Breast epithelium (tissue), 4 donors: ENCODE measurements at regions not wholly inside any gene's neighbourhood (a gene's known extent, or its start where the extent isn't known, plus 50 kb on each side); places are given as distances from the start of the nearest gene placed in this dataset.
A peak's percentile ranks its signal among the peaks of the same experiment; 100 is the strongest.

Experiments
- DNase-seq, 2 donors: peaks; one replicate each; pipeline ENCODE4 v3.0.0-alpha.2; 2019; ENCODE audit warnings: low spot score in 2 of 2
- H3K27ac ChIP-seq, 2 donors: fragments of 200-600 bp; sonication (generic) in 1 of 2; one replicate each; pipeline ENCODE4 v1.5.1; 2016 to 2019; ENCODE audit warnings: mild to moderate bottlenecking in 1 of 2
- H3K27me3 ChIP-seq, 2 donors: fragments of 200-600 bp; sonication (generic) in 1 of 2; one replicate each; pipeline versions ENCODE4 v1.5.1 to v1.6.0; 2017 to 2019; ENCODE audit warnings: control low read depth in 1 of 2, mild to moderate bottlenecking in 1 of 2
- H3K36me3 ChIP-seq: fragments of 200-600 bp; one replicate; pipeline ENCODE4 v1.5.1; 2019
- H3K4me1 ChIP-seq, 2 donors: fragments of 200-600 bp; sonication (generic); one replicate each; pipeline ENCODE4 v1.5.1; 2016 to 2019; ENCODE audit warnings: control low read depth in 1 of 2
- H3K4me3 ChIP-seq, 3 donors: fragments of 200-600 bp; sonication (generic); 1 replicate in 2 of 3; 2 replicates in 1 of 3; pipeline ENCODE4 v1.5.1; 2016 to 2019; ENCODE audit warnings: mild to moderate bottlenecking in 3 of 3, moderate library complexity in 2 of 3
- H3K9me3 ChIP-seq, 2 donors: fragments of 200-600 bp; sonication (generic) in 1 of 2; one replicate each; pipeline ENCODE4 v1.5.1; 2016 to 2019; ENCODE audit warnings: control low read depth in 1 of 2
- CTCF ChIP-seq, 3 donors: fragments of 450-650 bp; IDR thresholded peaks; one replicate each; pipeline ENCODE4 v1.5.1; 2016 to 2017; ENCODE audit warnings: antibody characterized with exemption in 3 of 3, mild to moderate bottlenecking in 3 of 3, moderate library complexity in 3 of 3
- POLR2A ChIP-seq: fragments of 450-650 bp; IDR thresholded peaks from one replicate; pipeline ENCODE4 v1.6.1; 2016; ENCODE audit warnings: antibody characterized with exemption, mild to moderate bottlenecking, moderate library complexity
- POLR2AphosphoS5 ChIP-seq, 3 donors: sonication (generic); formaldehyde crosslinking; IDR thresholded peaks; one replicate each; pipeline ENCODE4 v1.6.1; 2017; ENCODE audit warnings: antibody characterized with exemption in 3 of 3
- intact Hi-C: fragments of 100-400 bp; cut with DNase I; formaldehyde crosslinking; loops from one replicate; pipeline ENCODE4 v1.15.1; 2023; ENCODE audit warnings: low total_unique reads

- TF ChIP-seq POLR2AphosphoS5 (IDR thresholded peaks at IDR 0.05) (no peak), POLR2A (no peak), CTCF (IDR thresholded peaks at IDR 0.05) (no peak)
- H3K27me3 ChIP-seq, result no peaks in the 10 kb centered on the region
- H3K9me3 ChIP-seq, result no peaks in the 10 kb centered on the region
- H3K36me3 ChIP-seq, result no peaks in the 10 kb centered on the region
- H3K4me1 ChIP-seq, result no peaks in the 10 kb centered on the region
- DNase-seq, result no peak
- intact Hi-C loops, result no loop called here
- H3K4me3 ChIP-seq, result no peak overlapping the region
- H3K27ac ChIP-seq, result peak overlapping the region; percentile 29 to 33
Observed at GRCh38 chr11:95698676-95699557, 90.7 kb downstream of the FAM76B start.

GRCh38 chr11:95697614-95698408 lies 91.8 kb downstream of the FAM76B start:
- H3K4me3 ChIP-seq, result no peak overlapping the region
- no peak for DNase-seq
- H3K9me3 ChIP-seq, result no peaks in the 10 kb centered on the region
- no peak overlapping the region for H3K27ac ChIP-seq
- H3K4me1 ChIP-seq, result no peaks in the 10 kb centered on the region
- no peaks in the 10 kb centered on the region for H3K36me3 ChIP-seq
- intact Hi-C loops, result no loop called here
- TF ChIP-seq POLR2A (no peak), POLR2AphosphoS5 (IDR thresholded peaks at IDR 0.05) (no peak), CTCF (IDR thresholded peaks at IDR 0.05) (no peak)
- no peaks in the 10 kb centered on the region for H3K27me3 ChIP-seq

GRCh38 chr11:95695181-95695580 lies 94.4 kb downstream of the FAM76B start:
- Histone ChIP-seq H3K4me1 (no peaks in the 10 kb centered on the region), H3K27me3 (no peaks in the 10 kb centered on the region), H3K4me3 (no peak overlapping the region), H3K9me3 (no peaks in the 10 kb centered on the region), H3K27ac (no peak overlapping the region), H3K36me3 (no peaks in the 10 kb centered on the region)
- TF ChIP-seq CTCF (IDR thresholded peaks at IDR 0.05), result no peak
- TF ChIP-seq POLR2A, result no peak
- TF ChIP-seq POLR2AphosphoS5 (IDR thresholded peaks at IDR 0.05), result no peak
- intact Hi-C loops, result no loop called here
- DNase-seq, result no peak

- no peak overlapping the region for H3K27ac ChIP-seq
- no peaks in the 10 kb centered on the region for H3K4me1 ChIP-seq
- TF ChIP-seq POLR2AphosphoS5 (IDR thresholded peaks at IDR 0.05), result no peak
- no peak for TF ChIP-seq CTCF (IDR thresholded peaks at IDR 0.05)
- TF ChIP-seq POLR2A, result no peak
- no peaks in the 10 kb centered on the region for H3K36me3 ChIP-seq
- DNase-seq, result no peak
- intact Hi-C loops, result no loop called here
- H3K4me3 ChIP-seq, result no peak overlapping the region
- H3K9me3 ChIP-seq, result no peaks in the 10 kb centered on the region
- H3K27me3 ChIP-seq, result no peaks in the 10 kb centered on the region
Observed at GRCh38 chr11:95693298-95693697, 96.3 kb downstream of the FAM76B start.
